NCI-H2029 treated with DMSO at 0.1 percent for 48 hours (cell line): ENCODE measurements at regions not wholly inside any gene's neighbourhood (a gene's known extent, or its start where the extent isn't known, plus 50 kb on each side); places are given as distances from the start of the nearest gene placed in this dataset.
"Not testable (repeated sequence)": the region's sequence is repeated elsewhere in the genome, so short reads cannot be mapped to it uniquely, and the experiment has no call there.

ENCODE experiments used
- DNase-seq: peaks from one replicate; lab custom pipeline; 2025; lab: John Stamatoyannopoulos, UW

DNA sequence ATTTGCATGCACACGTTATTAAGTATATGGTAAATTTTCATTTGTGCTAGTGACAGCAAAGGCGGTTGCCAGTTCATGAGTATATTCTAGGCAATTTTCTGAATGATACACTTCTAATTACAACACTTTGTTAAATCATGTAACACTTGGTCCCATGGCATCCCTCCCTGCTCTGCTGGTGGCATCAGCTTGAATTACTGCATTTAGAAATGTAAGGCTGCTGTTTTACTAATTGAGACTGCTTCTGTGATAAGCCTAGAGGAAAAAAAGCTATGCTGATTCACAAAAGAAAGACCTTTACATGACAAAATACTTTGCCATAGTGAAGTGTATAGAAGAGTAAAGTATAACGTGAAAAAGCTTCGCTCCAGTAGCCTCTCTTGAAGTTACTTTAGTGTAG is 636.1 kb downstream of the KCNH5 start:
- no peak for DNase-seq

DNA sequence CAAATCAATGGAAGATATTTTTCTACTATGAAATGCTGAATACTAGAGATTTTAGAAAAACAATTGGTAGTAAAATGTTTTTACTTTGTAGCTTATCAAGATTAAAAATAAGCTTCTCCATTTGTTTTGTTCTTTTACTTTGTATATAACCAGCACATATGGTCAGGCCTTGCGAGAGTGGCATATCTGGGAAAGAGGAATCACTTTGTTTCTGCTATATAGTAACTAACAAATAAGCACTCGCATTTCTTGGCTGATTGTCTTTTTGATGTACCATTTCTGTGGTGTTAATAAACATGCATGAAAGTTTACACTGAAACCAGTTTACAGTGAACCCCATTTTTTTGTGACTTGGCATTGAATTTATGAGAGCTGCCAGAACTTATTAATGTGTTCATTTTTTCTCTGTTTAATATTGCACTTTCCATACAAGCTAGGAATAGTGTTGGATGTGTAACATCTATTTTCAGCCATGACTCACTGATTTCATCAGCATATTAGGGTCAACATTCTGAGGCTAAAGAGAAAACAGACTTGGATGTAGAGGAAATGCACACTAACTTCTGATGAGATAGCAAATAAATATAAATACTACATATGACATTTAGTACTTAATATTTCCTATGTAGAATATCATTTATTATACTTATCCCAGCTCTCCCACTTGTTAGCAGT is 635.5 kb downstream of the KCNH5 start:
- DNase-seq, result no peak

- no peak for DNase-seq
These were observed 624.4 kb downstream of the KCNH5 start for GRCh38 chr14:62420847-62421246.

DNA sequence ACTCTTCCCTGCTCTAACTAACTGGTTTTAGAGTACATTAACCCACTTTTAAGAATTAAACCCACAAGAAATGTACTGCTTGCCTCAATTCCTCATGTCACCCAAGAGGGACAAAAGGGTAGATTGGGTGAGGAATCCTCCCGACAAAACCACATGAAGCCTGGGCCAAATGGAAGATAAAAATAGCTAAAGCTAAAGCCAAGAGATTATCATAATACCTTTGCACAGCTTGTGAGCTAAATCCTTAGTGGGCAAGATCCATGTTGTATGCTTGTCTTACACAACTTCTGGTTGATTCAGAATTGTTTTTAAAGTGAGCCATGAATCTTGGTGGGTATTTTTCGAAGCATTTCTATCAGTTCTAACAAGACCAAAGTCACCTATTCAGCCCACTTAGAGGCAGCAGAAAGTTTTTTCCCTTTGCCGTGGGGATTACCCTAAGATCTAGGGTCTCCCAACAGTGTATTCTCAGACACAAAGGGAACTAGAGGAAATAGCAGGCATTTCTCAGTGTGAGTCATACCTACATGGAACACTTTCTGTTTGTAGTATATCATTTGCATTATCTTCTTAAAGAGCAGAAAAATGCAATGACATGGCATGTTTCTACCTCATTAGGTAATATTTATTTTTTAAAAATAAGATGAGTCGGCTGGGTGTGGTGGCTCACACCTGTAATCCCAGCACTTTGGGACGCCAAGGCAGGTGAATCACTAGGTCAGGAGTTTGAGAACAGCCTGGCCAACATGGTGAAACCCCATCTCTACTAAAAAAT is 616.6 kb downstream of the KCNH5 start:
- DNase-seq, result no peak

DNA sequence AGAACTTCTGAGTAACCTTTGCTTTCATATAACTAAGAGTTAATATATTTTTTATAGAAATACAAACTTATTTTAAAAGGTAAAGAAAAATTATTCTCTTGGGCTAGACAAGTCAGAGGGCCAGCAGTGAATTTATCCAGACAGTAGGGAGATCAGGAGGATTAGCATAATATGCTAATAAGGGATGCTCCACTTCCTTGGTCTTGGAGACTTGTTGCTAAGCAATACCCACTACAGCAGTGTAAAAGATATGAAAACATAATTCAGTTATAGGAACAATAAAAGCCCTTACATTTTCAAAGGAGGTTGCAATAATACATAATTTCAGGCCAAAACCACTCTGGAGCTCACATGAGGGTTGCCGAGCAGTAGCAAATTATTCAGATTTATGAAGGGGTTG is 615.6 kb downstream of the KCNH5 start:
- DNase-seq, result no peak

DNA sequence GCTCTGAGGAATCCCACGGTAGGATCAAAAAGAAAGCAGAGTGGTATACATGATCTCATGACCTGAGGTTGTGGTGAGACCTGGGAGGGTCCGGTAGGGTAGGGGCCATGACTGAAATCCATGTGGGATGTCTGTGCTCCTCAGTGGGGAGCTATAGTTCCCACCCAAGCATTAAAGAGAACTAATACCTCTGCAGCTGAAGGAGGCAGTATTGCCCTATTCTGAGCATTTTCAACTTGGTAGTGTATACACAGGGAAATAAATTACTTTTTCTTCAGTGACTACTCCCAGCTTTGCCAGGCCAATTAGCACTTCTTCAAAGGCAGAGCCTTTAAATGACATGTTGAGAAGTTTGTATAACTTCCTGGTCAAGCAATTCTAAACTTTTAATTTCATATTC is 613.8 kb downstream of the KCNH5 start:
- no peak for DNase-seq

- DNase-seq, result no peak
These were observed 612.3 kb downstream of the KCNH5 start for GRCh38 chr14:62432955-62433354.

DNA sequence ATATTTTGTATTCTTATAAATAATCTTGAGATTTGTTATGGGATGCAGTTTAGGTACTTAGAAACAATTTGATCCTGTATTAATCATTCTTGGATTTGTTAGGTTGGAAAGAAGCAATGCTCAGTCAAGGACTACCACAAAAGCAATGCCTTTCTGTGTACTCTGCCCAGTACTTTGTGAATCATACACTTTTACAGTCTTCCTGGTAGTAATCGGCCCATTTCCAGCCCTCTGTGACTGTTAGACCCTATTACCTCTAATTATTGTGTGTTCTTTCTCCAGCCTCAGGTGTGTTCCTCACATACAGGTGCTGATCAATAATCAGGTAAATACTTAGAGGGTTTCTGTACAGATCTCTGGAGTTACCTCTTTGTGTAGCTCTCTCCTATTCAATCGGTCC is 609.0 kb downstream of the KCNH5 start:
- no peak for DNase-seq

GRCh38 chr14:62439210-62439609 is 606.0 kb downstream of the KCNH5 start:
- DNase-seq, result no peak

GRCh38 chr14:62443796-62444195 is 601.5 kb downstream of the KCNH5 start:
- no peak for DNase-seq

GRCh38 chr14:62445570-62445969 is 599.7 kb downstream of the KCNH5 start:
- DNase-seq, result no peak

DNA sequence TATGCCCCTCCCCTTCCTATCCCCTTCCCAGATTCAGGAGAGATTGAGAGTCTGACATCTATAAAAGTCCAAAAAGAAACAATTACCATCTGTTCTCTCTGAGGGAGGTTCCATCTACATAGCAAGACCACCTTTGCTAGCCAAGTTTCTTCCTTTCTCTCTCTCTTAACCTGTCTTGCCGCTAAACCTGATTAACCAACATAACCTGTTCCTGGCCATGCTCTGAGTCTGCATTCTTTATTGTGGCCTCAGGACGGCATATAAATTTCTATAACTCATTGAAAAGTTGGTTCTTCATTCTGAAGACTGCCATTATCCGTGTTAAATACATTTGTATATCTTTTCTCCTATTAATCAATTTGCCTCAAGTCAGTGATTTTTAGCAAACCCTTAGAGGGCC is 594.0 kb downstream of the KCNH5 start:
- DNase-seq, result no peak

DNA sequence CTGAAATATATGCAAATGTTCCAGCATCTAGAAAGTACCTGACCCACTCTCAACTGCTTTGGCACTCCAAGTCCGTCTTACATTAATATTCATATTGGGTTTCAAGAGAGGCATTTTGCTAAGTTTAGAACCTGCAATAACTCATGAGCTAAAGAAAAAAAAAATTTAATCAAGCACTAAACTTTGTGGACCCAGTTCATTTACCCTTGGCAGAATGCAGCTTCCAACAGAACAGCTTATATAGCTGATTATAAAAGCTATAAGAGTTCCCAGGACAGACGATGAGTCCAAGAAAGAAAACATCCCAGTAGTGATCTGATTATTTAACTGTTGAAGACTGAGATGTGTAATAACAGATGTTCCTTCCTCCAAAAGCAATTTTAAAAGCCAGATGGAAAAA is 592.0 kb downstream of the KCNH5 start:
- DNase-seq, result no peak

GRCh38 chr14:62455446-62455845 is 589.8 kb downstream of the KCNH5 start:
- DNase-seq, result no peak

DNA sequence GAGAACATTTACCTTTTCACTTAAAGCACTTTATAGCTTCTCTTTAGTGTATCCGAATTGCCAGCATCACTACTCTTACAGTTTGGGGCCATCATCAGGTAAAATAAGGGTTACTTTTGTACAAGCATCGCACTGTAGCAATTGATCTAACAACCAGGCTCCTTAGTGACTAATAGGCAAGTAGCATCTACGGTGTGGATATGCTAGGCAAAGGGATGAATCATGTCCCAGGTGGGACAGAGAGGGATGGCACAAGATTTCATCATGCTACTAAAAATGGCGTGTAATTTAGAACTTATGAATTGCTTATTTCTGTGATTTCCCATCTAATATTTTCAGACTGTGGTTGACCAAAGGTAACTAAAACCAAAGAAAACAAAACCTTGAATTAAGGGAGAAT is 582.3 kb downstream of the KCNH5 start:
- no peak for DNase-seq

DNA sequence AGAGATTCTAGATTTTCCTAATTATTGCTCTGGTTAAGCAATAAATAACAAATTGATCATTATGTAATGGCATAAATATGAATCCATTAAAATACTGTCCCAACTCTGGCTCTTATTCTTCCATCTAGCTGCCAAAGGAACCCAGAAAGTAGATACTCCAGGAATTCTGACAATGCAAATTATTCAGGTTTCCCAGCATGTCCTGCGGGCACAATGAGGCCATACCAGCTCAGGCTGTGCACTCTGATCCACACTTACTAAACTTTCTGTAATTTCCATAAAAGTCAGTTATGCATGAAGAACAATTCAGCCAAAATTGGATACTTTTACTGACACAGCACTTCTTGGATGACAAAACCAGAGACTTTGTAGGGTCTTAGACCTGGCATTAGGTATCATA is 576.3 kb downstream of the KCNH5 start:
- DNase-seq, result no peak

- no peak for DNase-seq
These were observed 574.3 kb downstream of the KCNH5 start for GRCh38 chr14:62470935-62471334.

DNA sequence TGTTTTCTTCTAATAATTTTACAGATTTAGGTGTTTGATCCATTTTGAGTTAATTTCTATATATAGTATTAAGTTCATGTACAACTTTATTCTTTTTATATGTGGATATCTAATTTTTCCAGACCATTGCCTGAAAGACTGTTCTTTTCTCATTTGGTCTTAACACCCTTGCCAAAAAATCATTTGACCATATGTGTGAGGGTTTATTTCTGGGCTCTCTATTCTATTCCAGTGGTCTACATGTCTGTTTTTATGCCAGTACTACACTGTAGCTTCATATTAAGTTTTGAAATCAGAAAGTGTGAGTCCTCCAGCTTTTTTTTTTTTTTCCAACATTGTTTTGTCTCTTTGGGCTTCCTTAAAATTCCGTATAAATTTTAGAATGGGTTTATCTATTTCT is 554.1 kb downstream of the KCNH5 start:
- no peak for DNase-seq

DNA sequence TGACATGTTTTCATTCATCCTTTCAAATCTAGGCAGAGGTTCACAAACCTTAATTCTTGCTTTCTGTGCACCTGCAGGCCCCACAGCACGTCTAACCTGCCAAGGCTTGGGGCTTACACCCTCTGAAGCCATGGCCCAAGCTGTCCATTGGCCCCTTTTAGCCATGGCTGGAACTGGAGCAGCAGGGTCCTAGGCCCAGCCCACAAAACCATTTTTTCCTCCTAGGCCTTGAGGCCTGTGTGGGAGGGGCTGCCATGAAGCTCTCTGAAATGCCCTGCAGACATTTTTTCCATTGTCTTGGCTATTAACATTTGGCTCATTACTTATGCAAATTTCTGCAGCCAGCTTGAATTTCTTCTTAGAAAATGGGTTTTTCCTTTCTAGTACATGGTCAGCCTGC is 547.5 kb downstream of the KCNH5 start:
- DNase-seq, result no peak

- no peak for DNase-seq
These were observed 544.1 kb downstream of the KCNH5 start for GRCh38 chr14:62501021-62501750.

- DNase-seq, result no peak
These were observed 540.2 kb downstream of the KCNH5 start for GRCh38 chr14:62505045-62505444.

DNA sequence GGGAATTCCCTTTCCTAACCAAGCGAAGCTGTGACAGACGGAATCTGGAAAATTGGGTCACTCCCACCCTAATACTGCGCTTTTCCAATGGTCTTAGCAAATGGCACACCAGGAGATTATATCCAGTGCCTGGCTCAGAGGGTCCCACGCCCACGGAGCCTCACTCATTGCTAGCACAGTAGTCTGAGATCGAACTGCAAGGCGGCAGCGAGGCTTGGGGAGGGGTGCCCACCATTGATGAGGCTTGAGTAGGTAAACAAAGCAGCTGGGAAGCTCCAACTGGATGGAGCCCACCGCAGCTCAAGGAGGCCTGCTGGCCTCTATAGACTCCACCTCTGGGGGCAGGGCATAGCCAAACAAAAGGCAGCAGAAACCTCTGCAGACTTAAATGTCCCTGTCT is 523.9 kb downstream of the KCNH5 start:
- not testable (repeated sequence) for DNase-seq

- no peak for DNase-seq
These were observed 517.0 kb downstream of the KCNH5 start for GRCh38 chr14:62528296-62528695.
